ENCODE measurements at regions not wholly inside any gene's neighbourhood (a gene's known extent, or its start where the extent isn't known, plus 50 kb on each side); places are given as distances from the start of the nearest gene placed in this dataset.
"Not testable (repeated sequence)": the region's sequence is repeated elsewhere in the genome, so short reads cannot be mapped to it uniquely, and the experiment has no call there.

DNA sequence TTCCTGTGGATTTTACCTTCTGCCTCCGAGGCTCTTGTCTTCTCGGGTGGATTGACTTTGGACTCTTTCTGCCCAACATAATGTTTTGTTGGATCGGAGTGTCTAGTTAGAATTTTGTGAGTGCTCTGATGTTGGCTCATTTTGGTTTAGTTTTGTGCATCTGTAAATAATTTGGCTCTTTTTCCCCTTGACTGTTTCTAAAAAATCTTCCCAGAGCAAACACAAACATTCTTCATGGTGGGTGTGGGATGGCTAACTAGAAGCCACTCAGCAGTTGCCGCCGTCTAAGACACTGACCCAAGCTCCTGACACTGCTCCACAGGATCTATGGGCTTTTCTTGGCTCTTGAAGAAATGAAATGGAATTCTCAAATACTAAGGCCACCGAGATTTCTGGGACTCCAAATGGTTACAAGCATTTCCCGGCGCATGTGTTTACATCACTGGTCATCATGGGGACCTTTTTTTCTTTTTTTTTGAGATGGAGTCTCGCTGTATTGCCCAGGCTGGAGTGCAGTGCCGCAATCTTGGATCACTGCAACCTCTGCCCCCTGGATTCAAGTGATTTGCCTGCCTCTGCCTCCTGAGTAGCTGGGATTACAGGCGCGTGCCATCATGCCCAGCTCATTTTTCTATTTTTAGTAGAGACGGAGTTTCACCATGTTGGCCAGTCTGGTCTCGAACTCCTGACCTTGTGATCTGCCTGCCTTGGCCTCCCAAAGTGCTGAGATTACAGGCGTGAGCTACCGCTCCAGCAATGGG is 92.0 kb upstream of the FRMD1 start:
- no peak for DNase-seq

- DNase-seq: no peak
Measured at GRCh38 chr6:168169624-168170023, 90.6 kb upstream of the FRMD1 start.

DNA sequence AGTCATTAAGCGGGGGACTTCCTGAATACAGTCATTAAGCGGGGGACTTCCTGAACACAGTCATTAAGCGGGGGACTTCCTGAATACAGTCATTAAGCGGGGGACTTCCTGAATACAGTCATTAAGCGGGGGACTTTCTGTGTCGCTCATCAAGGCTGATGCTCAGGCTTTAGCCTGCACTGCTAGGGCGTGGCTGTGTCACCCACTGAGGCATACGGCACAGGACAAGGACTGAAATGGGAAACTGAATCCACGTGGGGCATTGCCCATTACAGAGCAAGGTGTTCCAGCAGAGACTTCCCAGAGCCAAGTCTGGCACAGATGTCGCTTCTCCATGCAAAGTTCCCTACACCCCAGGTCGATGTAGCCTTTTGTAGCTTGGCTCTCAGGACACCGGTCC is 89.9 kb upstream of the FRMD1 start:
- DNase-seq: not testable (repeated sequence)

DNA sequence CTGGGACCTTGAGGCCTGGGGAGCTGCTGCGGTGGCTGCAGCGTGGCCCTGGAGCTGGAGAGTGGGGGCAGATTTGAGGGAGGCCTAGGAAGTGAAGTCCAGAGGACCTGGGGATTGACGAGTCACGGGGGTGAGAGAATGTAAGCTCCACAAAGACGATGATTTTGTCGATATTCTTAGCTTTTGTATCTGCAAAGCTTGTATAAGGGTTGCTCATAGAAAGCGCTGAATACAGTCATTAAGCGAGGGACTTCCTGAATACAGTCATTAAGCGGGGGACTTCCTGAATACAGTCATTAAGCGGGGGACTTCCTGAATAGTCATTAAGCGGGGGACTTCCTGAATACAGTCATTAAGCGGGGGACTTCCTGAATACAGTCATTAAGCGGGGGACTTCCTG is 89.3 kb upstream of the FRMD1 start:
- DNase-seq: not testable (repeated sequence)

DNA sequence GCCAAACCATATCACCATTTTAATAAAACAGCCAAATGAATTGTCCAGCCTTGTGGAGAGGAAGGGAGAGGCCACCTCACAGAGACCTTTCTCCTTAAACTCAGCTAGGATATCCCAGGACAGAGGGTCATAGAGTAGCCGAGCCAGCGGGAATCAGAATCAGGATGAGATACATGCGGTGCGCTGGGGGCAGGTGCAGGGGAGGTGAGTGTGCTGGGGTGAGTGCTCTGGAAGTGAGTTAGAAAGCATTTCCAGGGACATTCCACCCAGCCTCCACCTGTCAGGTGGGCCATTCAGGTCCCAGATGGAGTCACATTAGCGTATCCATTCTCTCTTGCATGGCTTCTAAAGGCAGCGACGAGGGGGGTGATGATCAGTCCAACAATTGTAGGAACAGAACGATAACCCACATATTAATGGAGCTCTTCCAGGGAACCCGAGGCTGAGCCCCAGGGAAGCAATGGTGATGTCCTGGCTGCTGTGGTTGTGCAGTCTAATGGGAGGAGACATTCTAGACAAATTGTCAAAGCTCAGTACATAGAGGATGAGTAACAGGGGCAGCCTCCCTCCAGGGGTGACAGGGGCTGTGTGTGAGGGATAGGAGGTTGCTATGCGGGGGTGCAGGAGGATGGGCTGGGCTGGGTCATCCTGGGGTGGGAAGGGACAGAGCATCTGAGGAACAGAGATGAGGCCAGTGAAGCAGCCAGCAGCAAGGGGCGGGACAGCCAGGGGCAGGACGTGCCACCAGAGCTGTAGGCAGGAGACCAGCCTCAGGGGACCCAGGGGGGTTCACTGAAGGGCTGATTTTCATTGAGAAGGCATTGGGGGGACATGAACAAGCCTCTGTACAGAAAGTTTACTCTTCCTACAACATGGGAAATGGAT is 88.7 kb upstream of the FRMD1 start:
- no peak for DNase-seq

- no peak for DNase-seq
Measured at GRCh38 chr6:168166627-168167026, 87.6 kb upstream of the FRMD1 start.

DNA sequence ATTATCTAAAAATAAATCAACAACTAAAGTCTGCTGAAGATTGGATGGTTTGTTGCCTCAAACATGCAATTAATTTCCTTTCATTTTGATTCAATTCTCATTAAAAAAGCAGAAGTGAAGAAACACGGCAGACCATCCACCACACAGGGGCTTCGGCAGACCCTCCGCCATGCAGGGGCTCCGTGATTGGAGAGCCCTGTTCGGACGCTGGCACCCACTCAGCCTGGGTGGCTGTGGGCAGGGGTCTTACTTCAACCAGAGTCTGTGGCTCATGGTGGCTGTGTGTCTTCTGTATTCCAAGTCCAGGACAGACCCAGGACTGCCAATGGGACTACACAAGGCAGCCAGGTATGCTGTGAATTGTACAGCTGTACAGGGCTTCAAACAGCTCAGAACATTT is 86.9 kb upstream of the FRMD1 start:
- no peak for DNase-seq

- no peak for DNase-seq
Measured at GRCh38 chr6:168165373-168165772, 86.4 kb upstream of the FRMD1 start.

DNA sequence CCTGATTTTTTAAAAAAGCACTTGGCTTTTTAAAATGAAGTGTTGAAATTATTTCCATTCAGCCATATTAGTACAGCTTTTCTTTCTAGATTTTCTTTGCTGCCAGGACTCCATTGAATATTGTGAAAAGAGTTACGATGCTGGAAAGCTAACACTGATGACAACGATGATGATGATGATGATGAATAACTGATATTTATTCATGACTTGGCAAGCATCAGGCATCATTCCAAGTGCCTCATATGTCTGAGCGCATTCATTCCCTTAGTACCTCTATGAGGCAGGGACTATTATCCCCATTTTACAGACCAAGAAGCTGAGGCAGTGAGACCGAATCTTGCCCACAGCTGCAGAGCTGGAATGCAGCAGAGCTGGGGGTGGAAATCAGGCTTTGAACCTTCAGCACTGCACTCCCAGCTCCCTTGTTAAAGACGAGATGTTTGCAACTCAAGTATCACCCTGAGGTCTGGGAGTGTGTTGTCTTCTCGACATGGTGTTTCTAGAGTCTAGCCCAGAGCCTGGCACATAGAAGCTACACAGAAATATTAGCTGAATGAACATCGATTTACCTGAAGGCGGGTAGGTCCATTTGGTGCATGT is 85.5 kb upstream of the FRMD1 start:
- no peak for DNase-seq

DNA sequence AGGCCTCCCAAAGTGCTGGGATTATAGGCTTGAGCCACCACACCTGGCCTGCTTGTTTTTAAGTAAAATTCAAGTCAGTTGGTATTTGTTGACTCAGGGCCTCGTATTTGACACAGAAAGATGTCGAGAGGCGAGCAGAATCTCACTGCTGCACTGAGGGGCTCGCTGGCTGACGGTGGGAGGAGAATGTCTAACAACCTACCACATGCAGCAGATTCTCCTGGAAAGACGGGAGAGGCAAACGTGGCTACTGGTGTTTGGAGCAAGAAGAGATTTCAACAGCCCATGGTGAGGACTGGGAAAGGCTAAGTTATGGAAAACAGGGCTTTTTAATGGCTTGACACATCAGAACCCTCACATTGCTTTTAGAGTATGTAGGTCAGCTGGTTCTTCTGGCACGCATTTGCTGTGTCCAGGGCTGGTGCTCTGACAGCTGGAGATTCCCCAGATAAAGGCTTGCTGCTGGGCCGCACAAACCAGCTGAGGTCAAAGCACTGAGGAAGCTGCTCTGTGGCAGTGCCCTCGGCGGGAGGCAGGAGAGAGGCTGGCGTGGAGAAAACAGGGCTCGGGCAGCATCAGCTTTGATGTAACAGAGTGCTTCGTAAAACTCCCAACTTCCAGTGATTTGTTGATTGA is 84.2 kb upstream of the FRMD1 start:
- DNase-seq: no peak

DNA sequence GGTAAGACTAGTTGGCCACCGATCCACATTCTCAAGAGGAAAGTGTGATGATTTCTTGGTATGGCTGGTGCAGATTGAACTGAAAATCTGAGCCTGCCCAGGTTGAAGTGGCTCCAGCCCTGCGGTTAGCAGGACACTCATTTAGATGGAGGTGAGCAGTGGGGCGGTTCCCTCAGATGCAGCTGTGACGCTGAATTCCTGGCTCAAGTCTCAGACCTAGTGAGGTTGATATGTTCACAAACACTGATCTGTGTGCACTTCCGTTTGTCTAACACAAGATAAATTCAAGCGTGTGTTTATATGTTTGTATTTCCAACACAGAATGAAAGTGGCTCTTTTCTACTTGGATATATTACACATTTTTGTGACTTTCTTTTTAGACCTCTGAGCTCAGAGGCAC is 83.4 kb upstream of the FRMD1 start:
- no peak for DNase-seq

DNA sequence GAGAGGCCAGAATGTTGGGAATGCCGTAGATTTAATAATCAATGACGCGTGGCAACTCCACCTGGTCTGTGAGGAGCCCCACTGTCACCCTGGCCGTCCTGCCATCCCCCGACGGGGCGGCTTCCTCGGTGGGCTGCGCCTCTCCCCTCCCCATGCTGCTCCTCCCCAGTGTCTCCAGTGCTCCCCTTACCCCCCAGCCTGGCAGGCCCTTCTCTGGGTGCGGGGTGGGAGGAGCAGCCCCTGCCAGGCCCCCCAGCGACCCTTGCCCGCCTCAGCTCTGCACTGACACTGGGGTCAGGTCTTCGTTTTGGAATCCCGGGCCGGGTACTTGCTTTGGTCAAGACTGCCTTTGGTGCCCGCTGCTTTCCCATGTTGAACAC is 82.3 kb upstream of the FRMD1 start:
- DNase-seq: no peak

DNA sequence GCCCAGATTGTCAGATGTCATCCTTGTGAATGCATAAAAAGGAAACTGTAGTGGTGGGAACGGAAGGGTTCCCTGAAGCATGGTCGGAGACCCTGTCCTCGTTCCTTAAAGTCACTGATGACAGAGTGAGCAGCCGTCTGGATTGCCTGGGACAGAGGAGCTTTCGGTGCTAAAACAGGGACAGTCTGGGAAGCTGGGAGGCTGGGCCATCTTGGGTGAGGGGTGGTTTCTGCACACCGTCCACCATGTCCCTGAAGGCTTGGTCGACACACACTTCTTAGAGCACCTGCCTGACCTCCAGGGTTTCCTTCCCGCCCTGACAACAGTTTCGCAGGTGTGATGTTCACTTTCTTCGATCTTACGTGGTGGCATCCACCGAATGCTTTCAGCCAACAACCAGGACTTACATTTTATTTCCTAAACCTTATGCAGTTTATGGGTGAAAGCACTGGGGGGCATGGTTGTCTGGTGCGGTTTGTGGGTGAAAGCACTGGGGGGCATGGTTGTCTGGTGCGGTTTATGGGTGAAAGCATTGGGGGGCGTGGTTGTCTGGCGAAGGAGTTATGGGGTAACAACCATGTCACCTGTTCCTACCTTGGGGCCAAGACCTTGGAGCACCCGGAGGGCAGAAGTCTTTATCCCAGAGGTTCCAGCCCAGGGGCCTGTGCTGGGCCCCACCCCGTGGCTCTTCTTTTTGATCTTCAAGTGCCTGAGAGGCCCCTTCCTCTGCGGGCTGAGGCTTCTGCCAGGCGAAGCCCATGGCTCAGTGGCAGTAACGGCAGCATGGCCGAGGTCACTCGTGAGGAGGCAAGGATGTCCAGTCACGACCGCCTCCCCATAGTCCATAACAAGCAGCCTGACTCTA is 81.7 kb upstream of the FRMD1 start:
- no peak for DNase-seq

GRCh38 chr6:168159506-168159905 is 80.5 kb upstream of the FRMD1 start:
- DNase-seq: no peak

DNA sequence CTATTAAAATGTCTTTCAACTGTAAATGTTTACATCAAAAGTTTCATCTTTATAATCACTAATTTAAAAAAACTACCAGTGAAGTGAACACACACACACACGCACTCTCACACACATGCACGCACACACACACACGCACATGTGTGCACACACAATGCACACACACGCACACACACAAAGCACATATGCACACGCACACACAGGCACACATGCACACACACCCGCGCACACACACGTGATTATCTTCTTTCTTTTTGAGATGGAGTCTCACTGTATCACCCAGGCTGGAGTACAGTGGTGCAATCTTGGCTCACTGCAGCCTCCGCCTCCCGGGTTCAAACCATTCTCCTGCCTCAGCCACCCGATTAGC is 80.0 kb upstream of the FRMD1 start:
- DNase-seq: no peak

DNA sequence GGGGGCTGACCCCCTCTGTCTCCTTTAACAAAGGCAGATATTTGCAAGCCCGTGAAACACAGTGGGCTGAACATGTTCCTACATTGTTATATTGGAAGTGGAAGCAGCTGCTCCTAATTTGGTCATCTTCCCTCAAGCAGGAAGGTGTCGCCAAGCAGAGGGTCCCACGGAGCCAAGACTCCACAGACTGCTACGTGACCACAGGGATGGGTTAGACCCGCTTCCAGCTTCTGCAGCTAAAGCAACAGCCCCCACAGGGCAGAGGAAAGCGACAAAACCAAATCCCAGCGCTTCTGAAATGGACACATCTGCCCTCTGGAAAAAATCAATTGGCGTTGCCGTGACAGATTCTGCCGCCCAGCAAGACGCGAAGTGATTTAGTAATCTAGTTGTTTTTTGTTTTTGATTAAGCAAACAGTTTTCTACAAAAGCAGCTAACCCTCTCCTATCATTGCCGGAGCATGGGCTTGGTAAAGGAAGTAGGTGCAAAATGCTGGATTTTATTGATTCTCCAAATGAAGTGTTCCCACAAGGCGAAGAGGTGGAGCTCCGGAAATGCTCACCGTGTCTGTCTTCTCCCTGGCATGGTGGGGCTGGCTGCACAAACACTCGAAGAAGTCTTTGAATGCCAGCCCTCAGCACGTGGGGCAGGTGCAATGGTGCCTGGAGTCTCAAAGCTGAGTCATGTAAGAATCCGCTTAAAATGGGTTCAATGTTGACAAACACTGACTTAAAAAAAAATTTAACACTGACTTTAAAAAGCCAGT is 79.4 kb upstream of the FRMD1 start:
- DNase-seq: no peak

- no peak for DNase-seq
Measured at GRCh38 chr6:168157272-168158212, 78.5 kb upstream of the FRMD1 start.

- DNase-seq: no peak
Measured at GRCh38 chr6:168156742-168157265, 77.8 kb upstream of the FRMD1 start.

- DNase-seq: no peak
Measured at GRCh38 chr6:168155821-168156741, 77.1 kb upstream of the FRMD1 start.
